ENCODE measurements at regions not wholly inside any gene's neighbourhood (a gene's known extent, or its start where the extent isn't known, plus 50 kb on each side); places are given as distances from the start of the nearest gene placed in this dataset.
A peak's percentile ranks its signal among the peaks of the same experiment; 100 is the strongest.

GRCh38 chr3:194272861-194273742 lies 78.0 kb downstream of the CPN2 start:
- H3K4me3 ChIP-seq (ENCODE audit: insufficient read depth, low read depth, low read length): no peak overlapping the region
- DNase-seq: no peak
- H3K27me3 ChIP-seq (ENCODE audit: control insufficient read depth, insufficient read depth, low read length): no peaks in the 10 kb centered on the region
- H3K36me3 ChIP-seq (replicated peaks; ENCODE audit: control insufficient read depth, insufficient read depth, low read length): no peaks in the 10 kb centered on the region

- DNase-seq: no peak
- Histone ChIP-seq H3K36me3 (replicated peaks; ENCODE audit: control insufficient read depth, insufficient read depth, low read length) (no peaks in the 10 kb centered on the region), H3K4me3 (ENCODE audit: insufficient read depth, low read depth, low read length) (no peak overlapping the region), H3K27me3 (ENCODE audit: control insufficient read depth, insufficient read depth, low read length) (no peaks in the 10 kb centered on the region)
Measured at GRCh38 chr3:194273743-194274310, 77.3 kb downstream of the CPN2 start.

GRCh38 chr3:194274424-194275085 lies 76.6 kb downstream of the CPN2 start:
- no peaks in the 10 kb centered on the region for H3K36me3 ChIP-seq (replicated peaks; ENCODE audit: control insufficient read depth, insufficient read depth, low read length)
- DNase-seq: no peak
- H3K4me3 ChIP-seq (ENCODE audit: insufficient read depth, low read depth, low read length): no peak overlapping the region
- no peaks in the 10 kb centered on the region for H3K27me3 ChIP-seq (ENCODE audit: control insufficient read depth, insufficient read depth, low read length)

- no peak for DNase-seq
- Histone ChIP-seq H3K27me3 (ENCODE audit: control insufficient read depth, insufficient read depth, low read length) (no peaks in the 10 kb centered on the region), H3K36me3 (replicated peaks; ENCODE audit: control insufficient read depth, insufficient read depth, low read length) (no peaks in the 10 kb centered on the region), H3K4me3 (ENCODE audit: insufficient read depth, low read depth, low read length) (no peak overlapping the region)
Measured at GRCh38 chr3:194275291-194275690, 75.8 kb downstream of the CPN2 start.

- H3K36me3 ChIP-seq (replicated peaks; ENCODE audit: control insufficient read depth, insufficient read depth, low read length): no peaks in the 10 kb centered on the region
- H3K4me3 ChIP-seq (ENCODE audit: insufficient read depth, low read depth, low read length): no peak overlapping the region
- DNase-seq: peak; percentile 69
- H3K27me3 ChIP-seq (ENCODE audit: control insufficient read depth, insufficient read depth, low read length): no peaks in the 10 kb centered on the region
Measured at GRCh38 chr3:194275721-194276120, 75.4 kb downstream of the CPN2 start.

- Histone ChIP-seq H3K36me3 (replicated peaks; ENCODE audit: control insufficient read depth, insufficient read depth, low read length) (no peaks in the 10 kb centered on the region), H3K4me3 (ENCODE audit: insufficient read depth, low read depth, low read length) (no peak overlapping the region), H3K27me3 (ENCODE audit: control insufficient read depth, insufficient read depth, low read length) (no peaks in the 10 kb centered on the region)
- DNase-seq: no peak
Measured at GRCh38 chr3:194276768-194277103, 74.4 kb downstream of the CPN2 start.

GRCh38 chr3:194277104-194277785 lies 73.9 kb downstream of the CPN2 start:
- peak; percentile 63 for DNase-seq
- no peak overlapping the region for H3K4me3 ChIP-seq (ENCODE audit: insufficient read depth, low read depth, low read length)
- no peaks in the 10 kb centered on the region for H3K36me3 ChIP-seq (replicated peaks; ENCODE audit: control insufficient read depth, insufficient read depth, low read length)
- H3K27me3 ChIP-seq (ENCODE audit: control insufficient read depth, insufficient read depth, low read length): no peaks in the 10 kb centered on the region

GRCh38 chr3:194277786-194278130 lies 73.4 kb downstream of the CPN2 start:
- no peak for DNase-seq
- H3K36me3 ChIP-seq (replicated peaks; ENCODE audit: control insufficient read depth, insufficient read depth, low read length): no peaks in the 10 kb centered on the region
- H3K4me3 ChIP-seq (ENCODE audit: insufficient read depth, low read depth, low read length): no peak overlapping the region
- no peaks in the 10 kb centered on the region for H3K27me3 ChIP-seq (ENCODE audit: control insufficient read depth, insufficient read depth, low read length)

GRCh38 chr3:194278186-194278845 lies 72.8 kb downstream of the CPN2 start:
- no peak for DNase-seq
- Histone ChIP-seq H3K27me3 (ENCODE audit: control insufficient read depth, insufficient read depth, low read length) (no peaks in the 10 kb centered on the region), H3K36me3 (replicated peaks; ENCODE audit: control insufficient read depth, insufficient read depth, low read length) (no peaks in the 10 kb centered on the region), H3K4me3 (ENCODE audit: insufficient read depth, low read depth, low read length) (no peak overlapping the region)

GRCh38 chr3:194279101-194279500 lies 72.0 kb downstream of the CPN2 start:
- Histone ChIP-seq H3K4me3 (ENCODE audit: insufficient read depth, low read depth, low read length) (no peak overlapping the region), H3K36me3 (replicated peaks; ENCODE audit: control insufficient read depth, insufficient read depth, low read length) (no peaks in the 10 kb centered on the region), H3K27me3 (ENCODE audit: control insufficient read depth, insufficient read depth, low read length) (no peaks in the 10 kb centered on the region)
- no peak for DNase-seq

GRCh38 chr3:194279701-194280360 lies 71.3 kb downstream of the CPN2 start:
- no peaks in the 10 kb centered on the region for H3K27me3 ChIP-seq (ENCODE audit: control insufficient read depth, insufficient read depth, low read length)
- no peak for DNase-seq
- no peak overlapping the region for H3K4me3 ChIP-seq (ENCODE audit: insufficient read depth, low read depth, low read length)
- no peaks in the 10 kb centered on the region for H3K36me3 ChIP-seq (replicated peaks; ENCODE audit: control insufficient read depth, insufficient read depth, low read length)

GRCh38 chr3:194280777-194281176 lies 70.4 kb downstream of the CPN2 start:
- H3K36me3 ChIP-seq (replicated peaks; ENCODE audit: control insufficient read depth, insufficient read depth, low read length): no peaks in the 10 kb centered on the region
- no peak for DNase-seq
- H3K4me3 ChIP-seq (ENCODE audit: insufficient read depth, low read depth, low read length): no peak overlapping the region

GRCh38 chr3:194281306-194281705 lies 69.8 kb downstream of the CPN2 start:
- no peak for DNase-seq
- H3K27me3 ChIP-seq (ENCODE audit: control insufficient read depth, insufficient read depth, low read length): no peaks in the 10 kb centered on the region; the same call in 1 of the 2 replicates
- H3K4me3 ChIP-seq (ENCODE audit: insufficient read depth, low read depth, low read length): no peak overlapping the region
- H3K36me3 ChIP-seq (replicated peaks; ENCODE audit: control insufficient read depth, insufficient read depth, low read length): no peaks in the 10 kb centered on the region

More at GRCh38 chr3:194280777-194281176, 70.4 kb downstream of the CPN2 start:
- H3K27me3 ChIP-seq (ENCODE audit: control insufficient read depth, insufficient read depth, low read length): no peaks in the 10 kb centered on the region

- no peak for DNase-seq
- H3K36me3 ChIP-seq (replicated peaks; ENCODE audit: control insufficient read depth, insufficient read depth, low read length): no peaks in the 10 kb centered on the region
- no peak overlapping the region for H3K4me3 ChIP-seq (ENCODE audit: insufficient read depth, low read depth, low read length)
- no peaks in the 10 kb centered on the region; the same call in 1 of the 2 replicates for H3K27me3 ChIP-seq (ENCODE audit: control insufficient read depth, insufficient read depth, low read length)
Measured at GRCh38 chr3:194281766-194282165, 69.4 kb downstream of the CPN2 start.

All from H7 (cell line).